GM12873 (cell line): ENCODE measurements at regions not wholly inside any gene's neighbourhood (a gene's known extent, or its start where the extent isn't known, plus 50 kb on each side); places are given as distances from the start of the nearest gene placed in this dataset.

Experiments used
- TF ChIP-seq, protein P1 (sequence below): IDR thresholded peaks from 2 replicates; pipeline ENCODE4 v1.5.1; 2012; ENCODE audit warnings: low read depth, mild to moderate bottlenecking, moderate library complexity, low read length, control low read depth; ENCODE audit not compliant: insufficient read depth; ENCODE audit errors: missing control alignments

DNA sequence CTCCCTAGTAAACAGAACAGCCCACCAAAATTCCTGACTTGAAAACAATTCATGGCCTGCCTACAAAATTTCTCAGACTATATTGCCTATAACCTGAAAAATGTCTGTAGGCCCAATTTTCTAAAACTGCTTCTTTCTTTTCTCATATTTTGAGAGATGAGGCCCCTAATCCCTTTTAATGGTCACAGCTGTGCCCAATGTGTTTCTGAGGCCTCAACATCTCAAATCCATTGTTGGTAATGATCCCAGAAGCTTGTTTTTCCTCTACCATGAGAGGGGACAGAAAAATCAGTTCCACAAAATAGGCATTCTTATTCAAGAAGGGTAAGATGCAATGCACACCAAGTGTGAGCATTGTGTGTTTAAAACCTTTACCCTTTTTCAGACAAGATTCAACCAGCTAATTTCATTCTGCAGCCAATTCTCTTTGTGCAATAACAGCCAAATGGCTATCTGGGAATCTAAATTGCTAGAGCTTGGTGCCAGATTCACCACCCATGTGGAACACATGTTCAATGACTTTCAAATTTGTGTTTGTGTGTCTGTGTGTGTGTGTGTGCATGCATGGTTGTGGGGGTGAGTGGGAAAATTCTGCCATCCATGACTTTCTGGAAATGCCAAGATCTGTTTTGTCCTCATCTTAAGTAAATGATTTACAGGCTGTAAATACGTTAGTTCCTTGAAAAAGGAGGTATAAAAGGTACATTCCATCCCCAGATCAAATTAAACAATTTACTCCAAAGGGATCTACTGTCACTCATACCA lies 319.5 kb downstream of the TNS1 start:
- TF ChIP-seq, protein P1, sequence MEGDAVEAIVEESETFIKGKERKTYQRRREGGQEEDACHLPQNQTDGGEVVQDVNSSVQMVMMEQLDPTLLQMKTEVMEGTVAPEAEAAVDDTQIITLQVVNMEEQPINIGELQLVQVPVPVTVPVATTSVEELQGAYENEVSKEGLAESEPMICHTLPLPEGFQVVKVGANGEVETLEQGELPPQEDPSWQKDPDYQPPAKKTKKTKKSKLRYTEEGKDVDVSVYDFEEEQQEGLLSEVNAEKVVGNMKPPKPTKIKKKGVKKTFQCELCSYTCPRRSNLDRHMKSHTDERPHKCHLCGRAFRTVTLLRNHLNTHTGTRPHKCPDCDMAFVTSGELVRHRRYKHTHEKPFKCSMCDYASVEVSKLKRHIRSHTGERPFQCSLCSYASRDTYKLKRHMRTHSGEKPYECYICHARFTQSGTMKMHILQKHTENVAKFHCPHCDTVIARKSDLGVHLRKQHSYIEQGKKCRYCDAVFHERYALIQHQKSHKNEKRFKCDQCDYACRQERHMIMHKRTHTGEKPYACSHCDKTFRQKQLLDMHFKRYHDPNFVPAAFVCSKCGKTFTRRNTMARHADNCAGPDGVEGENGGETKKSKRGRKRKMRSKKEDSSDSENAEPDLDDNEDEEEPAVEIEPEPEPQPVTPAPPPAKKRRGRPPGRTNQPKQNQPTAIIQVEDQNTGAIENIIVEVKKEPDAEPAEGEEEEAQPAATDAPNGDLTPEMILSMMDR = no peak

DNA sequence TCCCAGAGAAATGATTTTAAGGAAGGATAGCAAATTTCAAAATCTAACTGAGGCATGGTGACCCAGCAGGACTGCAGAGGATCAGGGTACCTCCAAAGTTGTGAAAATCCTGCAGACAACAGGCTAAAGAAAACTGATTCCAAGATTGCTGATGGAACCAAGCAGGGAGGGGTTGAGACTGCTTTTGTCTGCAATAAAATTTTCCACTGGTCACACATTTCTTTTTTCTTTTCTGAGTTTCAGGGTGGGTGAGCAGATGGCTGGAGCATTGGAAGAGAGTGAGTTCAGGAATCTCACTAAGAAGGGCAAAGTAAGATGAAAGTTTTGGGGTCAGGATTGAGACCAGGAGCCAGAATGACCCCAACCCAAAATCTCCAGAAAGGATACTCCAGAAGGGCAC lies 321.0 kb downstream of the TNS1 start:
- TF ChIP-seq, protein P1 = no peak

DNA sequence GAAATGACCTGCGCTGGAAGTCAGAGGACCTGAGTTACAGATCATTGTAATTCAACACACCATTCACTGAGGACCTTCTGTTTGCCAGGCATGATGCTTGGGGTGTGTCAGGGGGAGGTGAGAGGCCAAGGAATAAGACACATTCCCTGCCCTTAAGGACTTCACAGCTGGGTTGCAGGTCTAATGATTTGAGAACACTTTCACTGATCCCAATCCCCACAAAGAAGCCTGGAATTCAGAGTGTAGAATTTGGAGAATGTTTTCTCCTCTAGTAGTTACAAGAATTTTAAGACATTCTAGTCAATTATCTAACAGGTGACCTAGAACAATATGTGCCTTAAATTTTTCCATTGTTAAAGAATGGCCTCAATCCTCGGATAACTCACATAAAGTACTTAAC lies 322.4 kb downstream of the TNS1 start:
- TF ChIP-seq, protein P1 = no peak

DNA sequence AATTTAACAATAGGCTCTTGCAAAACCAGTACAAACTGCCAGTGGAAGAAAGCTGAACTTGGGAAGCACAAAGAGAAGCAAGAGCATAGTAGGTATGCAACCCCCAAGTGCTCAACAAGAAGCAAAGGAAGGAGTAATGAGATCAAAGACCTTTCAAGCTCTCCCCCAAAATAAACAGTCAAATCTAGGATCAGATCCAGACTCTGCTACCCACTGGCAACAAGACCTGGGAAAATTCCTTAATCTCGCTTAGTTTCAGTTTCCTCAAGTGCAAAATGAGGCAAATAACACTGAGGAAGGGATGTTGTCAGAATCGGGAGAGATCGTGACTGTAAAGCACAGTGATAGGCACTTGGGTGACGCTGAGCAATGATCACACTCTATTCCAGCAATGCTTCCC lies 329.2 kb downstream of the TNS1 start:
- TF ChIP-seq, protein P1 = no peak

DNA sequence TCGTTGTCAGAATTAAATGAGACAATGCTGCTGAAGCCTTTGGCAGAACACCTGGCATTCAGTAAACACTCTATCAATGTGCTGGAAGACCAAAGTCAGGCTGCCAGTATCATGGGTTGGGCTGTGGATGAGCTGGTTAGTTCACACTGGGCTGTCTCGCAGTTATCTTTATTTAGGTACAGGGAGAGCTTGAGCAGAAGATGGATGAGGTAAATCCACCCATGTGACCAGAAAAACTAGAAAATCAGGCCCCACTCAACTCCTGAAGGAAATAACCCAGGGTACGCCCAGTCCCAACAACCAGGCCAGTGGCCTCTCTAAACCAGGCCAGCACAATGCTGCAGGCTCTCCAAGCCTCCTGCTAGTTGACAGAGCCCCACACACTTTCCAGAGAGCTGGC lies 330.3 kb downstream of the TNS1 start:
- TF ChIP-seq, protein P1 = no peak

DNA sequence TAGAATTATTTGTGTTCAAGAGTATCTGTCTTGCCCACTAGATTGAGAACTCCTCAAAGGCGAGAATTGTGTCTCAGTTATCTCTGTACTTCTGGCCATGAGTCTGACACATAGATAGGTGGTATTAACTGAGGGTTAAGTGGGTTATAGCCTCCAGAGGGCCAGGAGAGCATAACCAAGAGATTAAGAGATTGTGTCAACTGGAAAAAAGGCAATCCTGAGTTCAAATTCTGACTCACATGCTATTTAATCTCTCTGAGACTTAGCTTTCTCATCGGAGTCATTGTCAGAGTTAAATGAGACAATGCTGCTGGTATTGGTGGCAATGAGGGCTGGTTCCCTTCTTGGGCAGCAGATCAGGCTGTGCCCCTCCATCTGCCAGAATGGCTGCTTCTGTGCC lies 330.9 kb downstream of the TNS1 start:
- TF ChIP-seq, protein P1 = no peak

DNA sequence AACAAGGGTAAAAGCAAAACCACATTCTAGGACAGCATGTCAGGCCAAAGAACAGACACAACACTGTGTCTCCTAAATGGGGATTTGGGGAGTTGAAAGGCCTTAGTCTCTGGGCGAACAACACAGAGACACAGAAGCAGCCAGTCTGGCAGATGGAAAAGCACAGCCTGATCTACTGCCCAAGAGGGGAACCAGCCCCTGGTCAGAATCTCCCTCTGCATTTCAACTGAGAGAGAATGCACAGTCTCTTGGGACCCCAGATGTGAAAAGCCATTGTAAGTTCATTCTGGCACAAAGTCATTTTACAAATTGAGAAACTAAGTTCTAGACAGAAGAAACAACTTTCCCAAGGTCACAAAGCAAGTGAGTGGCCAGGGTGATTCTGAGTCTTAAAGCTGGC lies 331.7 kb downstream of the TNS1 start:
- TF ChIP-seq, protein P1 = no peak
